Astrocyte (in vitro differentiated cells and primary cell): ENCODE measurements at regions not wholly inside any gene's neighbourhood (a gene's known extent, or its start where the extent isn't known, plus 50 kb on each side); places are given as distances from the start of the nearest gene placed in this dataset.

Experiments
- EZH2 ChIP-seq: IDR thresholded peaks from 2 replicates; pipeline ENCODE4 v1.6.1; 2012; ENCODE audit warnings: mild to moderate bottlenecking, low read length, inconsistent platforms; ENCODE audit not compliant: insufficient read depth
- TF ChIP-seq, protein P1 (sequence below): IDR thresholded peaks from 2 replicates; pipeline ENCODE4 v1.5.1; 2011; ENCODE audit warnings: low read depth, mild to moderate bottlenecking, inconsistent platforms, low read length, moderate library complexity; ENCODE audit not compliant: insufficient read depth

DNA sequence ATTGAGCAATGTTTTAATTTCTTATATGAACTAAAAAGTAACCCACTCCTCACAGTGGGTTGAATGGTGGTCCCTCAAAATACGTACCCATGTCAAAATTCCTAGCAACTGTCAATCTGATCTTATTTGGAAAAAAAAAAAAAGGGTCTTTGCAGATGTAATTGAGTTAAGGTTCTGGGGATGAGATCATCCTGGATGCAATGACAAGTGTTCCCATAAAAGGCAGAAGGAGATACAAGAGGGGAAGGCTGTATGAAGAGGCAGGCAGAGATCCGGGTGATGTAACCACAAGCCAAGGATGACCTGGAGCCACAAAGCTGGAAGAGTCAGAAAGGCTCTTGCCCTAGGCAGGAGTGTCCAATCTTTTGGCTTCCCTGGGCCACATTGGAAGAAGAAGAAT, 516.3 kb upstream of the MKI67 start:
- TF ChIP-seq, protein P1, sequence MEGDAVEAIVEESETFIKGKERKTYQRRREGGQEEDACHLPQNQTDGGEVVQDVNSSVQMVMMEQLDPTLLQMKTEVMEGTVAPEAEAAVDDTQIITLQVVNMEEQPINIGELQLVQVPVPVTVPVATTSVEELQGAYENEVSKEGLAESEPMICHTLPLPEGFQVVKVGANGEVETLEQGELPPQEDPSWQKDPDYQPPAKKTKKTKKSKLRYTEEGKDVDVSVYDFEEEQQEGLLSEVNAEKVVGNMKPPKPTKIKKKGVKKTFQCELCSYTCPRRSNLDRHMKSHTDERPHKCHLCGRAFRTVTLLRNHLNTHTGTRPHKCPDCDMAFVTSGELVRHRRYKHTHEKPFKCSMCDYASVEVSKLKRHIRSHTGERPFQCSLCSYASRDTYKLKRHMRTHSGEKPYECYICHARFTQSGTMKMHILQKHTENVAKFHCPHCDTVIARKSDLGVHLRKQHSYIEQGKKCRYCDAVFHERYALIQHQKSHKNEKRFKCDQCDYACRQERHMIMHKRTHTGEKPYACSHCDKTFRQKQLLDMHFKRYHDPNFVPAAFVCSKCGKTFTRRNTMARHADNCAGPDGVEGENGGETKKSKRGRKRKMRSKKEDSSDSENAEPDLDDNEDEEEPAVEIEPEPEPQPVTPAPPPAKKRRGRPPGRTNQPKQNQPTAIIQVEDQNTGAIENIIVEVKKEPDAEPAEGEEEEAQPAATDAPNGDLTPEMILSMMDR = no peak
- no peak for TF ChIP-seq EZH2
